ENCODE measurements at regions not wholly inside any gene's neighbourhood (a gene's known extent, or its start where the extent isn't known, plus 50 kb on each side); places are given as distances from the start of the nearest gene placed in this dataset.

DNA sequence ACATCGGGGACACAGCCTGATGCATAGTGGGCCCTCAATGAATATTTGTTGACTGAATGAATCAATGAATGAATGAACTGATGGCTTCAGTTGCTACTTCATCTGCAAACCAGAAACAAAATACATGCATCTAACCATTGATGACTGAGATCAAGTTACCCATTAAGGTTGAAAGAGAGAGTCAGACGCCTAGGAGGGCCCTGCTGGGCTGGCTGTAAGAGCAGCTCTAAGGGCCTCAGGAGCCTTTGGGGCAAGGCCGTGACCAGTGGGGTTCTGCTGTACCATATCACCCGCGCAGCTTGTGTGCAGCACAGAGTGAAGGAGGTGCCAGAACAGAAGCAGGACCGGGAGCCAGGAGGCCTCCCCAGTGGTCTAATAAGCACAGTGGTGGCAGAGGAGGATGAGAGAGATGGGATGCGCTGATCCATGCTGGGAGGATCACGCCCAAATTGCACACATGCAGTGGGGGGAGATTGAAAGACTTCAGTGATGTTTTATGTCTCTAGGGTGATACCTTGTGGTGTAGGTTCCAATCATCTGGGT is 96.1 kb upstream of the KCNG1 start:
- Histone ChIP-seq H2AFZ (ENCODE audit: insufficient read depth, low read depth, low read length, poor library complexity, severe bottlenecking) (no peak overlapping the region), H3K27ac (ENCODE audit: low read length in 2 of 2) (no peak overlapping the region), H3K9me3 (ENCODE audit: control extremely low read depth in 1 of 3, control insufficient read depth in 2 of 3, insufficient read depth in 1 of 3, low read length in 2 of 3) (no peaks in the 10 kb centered on the region), H4K20me1 (ENCODE audit: control insufficient read depth, insufficient read depth, low read length, poor library complexity, severe bottlenecking) (no peaks in the 10 kb centered on the region), H3K4me3 (ENCODE audit: control extremely low read depth in 1 of 5, extremely low read depth in 1 of 5, insufficient read depth in 1 of 5, low read depth in 2 of 5, low read length in 4 of 5) (no peak overlapping the region), H3K36me3 (replicated peaks in 1 of 2; ENCODE audit: control extremely low read depth in 1 of 2, control insufficient read depth in 1 of 2, extremely low read depth in 1 of 2, insufficient read depth in 2 of 2, low read length in 1 of 2) (no peaks in the 10 kb centered on the region), H3K4me1 (ENCODE audit: control insufficient read depth in 2 of 2, insufficient read depth in 2 of 2, low read length in 2 of 2) (peaks cover 14 to 24% of the 10 kb centered on the region in 2 donors), H3K27me3 (replicated peaks in 1 of 4; ENCODE audit: control extremely low read depth in 1 of 4, control insufficient read depth in 3 of 4, insufficient read depth in 4 of 4, low read length in 3 of 4) (peaks cover 0 to 23% (median 4%) of the 10 kb centered on the region in 4 experiments), H3K79me2 (ENCODE audit: control insufficient read depth, insufficient read depth, low read length) (no peaks in the 10 kb centered on the region), H3K9ac (ENCODE audit: low read length) (no peak overlapping the region), H3K4me2 (replicated peaks; ENCODE audit: low read depth, low read length, poor library complexity, severe bottlenecking) (no peak overlapping the region)
- 91% methylated on average over 7 of the region's 8 CpGs for WGBS (ENCODE audit: insufficient coverage)
- DNase-seq (no peak), ATAC-seq (ENCODE audit: low read depth) (no peak)
- TF ChIP-seq, protein P1, sequence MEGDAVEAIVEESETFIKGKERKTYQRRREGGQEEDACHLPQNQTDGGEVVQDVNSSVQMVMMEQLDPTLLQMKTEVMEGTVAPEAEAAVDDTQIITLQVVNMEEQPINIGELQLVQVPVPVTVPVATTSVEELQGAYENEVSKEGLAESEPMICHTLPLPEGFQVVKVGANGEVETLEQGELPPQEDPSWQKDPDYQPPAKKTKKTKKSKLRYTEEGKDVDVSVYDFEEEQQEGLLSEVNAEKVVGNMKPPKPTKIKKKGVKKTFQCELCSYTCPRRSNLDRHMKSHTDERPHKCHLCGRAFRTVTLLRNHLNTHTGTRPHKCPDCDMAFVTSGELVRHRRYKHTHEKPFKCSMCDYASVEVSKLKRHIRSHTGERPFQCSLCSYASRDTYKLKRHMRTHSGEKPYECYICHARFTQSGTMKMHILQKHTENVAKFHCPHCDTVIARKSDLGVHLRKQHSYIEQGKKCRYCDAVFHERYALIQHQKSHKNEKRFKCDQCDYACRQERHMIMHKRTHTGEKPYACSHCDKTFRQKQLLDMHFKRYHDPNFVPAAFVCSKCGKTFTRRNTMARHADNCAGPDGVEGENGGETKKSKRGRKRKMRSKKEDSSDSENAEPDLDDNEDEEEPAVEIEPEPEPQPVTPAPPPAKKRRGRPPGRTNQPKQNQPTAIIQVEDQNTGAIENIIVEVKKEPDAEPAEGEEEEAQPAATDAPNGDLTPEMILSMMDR (IDR thresholded peaks at IDR 0.05) = no peak
- TF ChIP-seq EZH2 (IDR thresholded peaks at IDR 0.05; ENCODE audit: borderline replicate concordance, insufficient read depth, low read depth, low read length, poor library complexity, severe bottlenecking) = no peak
- no peak overlapping the region for H3K4me3 Mint-ChIP-seq
- no peak overlapping the region for H3K27ac Mint-ChIP-seq
- ChIA-PET CTCF (no interaction called here), POLR2A (no interaction called here)
- peaks cover 13% of the 10 kb centered on the region for H3K4me1 Mint-ChIP-seq
- intact Hi-C loops (cut with micrococcal nuclease) = no loop called here
- H3K27me3 Mint-ChIP-seq = peaks cover 28% of the 10 kb centered on the region
- H3K9me3 Mint-ChIP-seq (ENCODE audit: insufficient read depth) = no peaks in the 10 kb centered on the region

DNA sequence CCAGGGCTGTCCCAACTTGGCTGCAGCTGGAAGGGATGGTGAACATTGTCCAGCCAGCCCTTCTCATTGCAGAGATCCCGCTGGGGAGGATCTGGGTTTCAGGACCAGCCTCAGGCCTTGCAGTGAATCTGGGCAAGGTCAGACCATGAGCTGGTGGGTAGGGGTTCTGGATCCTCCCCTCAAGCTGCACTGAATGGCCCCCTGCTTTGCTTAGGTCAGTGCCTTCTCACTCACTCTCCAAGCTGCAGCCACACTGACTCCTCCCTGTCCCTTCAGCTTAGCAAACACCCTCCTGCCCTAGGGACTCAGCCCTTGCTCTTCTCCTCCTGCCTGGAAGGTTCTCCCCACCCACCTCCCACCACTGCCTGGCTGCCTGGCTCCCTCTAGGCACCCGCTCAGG is 95.3 kb upstream of the KCNG1 start:
- Mint-ChIP-seq H3K4me1 (peaks cover 12% of the 10 kb centered on the region), H3K27ac (no peak overlapping the region), H3K27me3 (peaks cover 26% of the 10 kb centered on the region), H3K9me3 (ENCODE audit: insufficient read depth) (no peaks in the 10 kb centered on the region), H3K4me3 (no peak overlapping the region)
- DNase-seq = no peak
- ChIA-PET CTCF (no interaction called here), POLR2A (no interaction called here)
- no peaks in the 10 kb centered on the region for H3K79me2 ChIP-seq (ENCODE audit: control insufficient read depth, insufficient read depth, low read length)
- TF ChIP-seq, protein P1 (IDR thresholded peaks at IDR 0.05) = no peak
- no peak for TF ChIP-seq EZH2 (IDR thresholded peaks at IDR 0.05; ENCODE audit: borderline replicate concordance, insufficient read depth, low read depth, low read length, poor library complexity, severe bottlenecking)
- no peak overlapping the region for H2AFZ ChIP-seq (ENCODE audit: insufficient read depth, low read depth, low read length, poor library complexity, severe bottlenecking)
- H3K4me2 ChIP-seq (replicated peaks; ENCODE audit: low read depth, low read length, poor library complexity, severe bottlenecking) = no peak overlapping the region
- no peak overlapping the region for H3K9ac ChIP-seq (ENCODE audit: low read length)
- no peak overlapping the region for H3K27ac ChIP-seq (ENCODE audit: low read length in 2 of 2)
- no peaks in the 10 kb centered on the region for H4K20me1 ChIP-seq (ENCODE audit: control insufficient read depth, insufficient read depth, low read length, poor library complexity, severe bottlenecking)
- H3K9me3 ChIP-seq (ENCODE audit: control extremely low read depth in 1 of 3, control insufficient read depth in 2 of 3, insufficient read depth in 1 of 3, low read length in 2 of 3) = no peaks in the 10 kb centered on the region
- H3K4me3 ChIP-seq (ENCODE audit: control extremely low read depth in 1 of 5, extremely low read depth in 1 of 5, insufficient read depth in 1 of 5, low read depth in 2 of 5, low read length in 4 of 5) = no peak overlapping the region
- ATAC-seq (ENCODE audit: low read depth) = no peak
- H3K27me3 ChIP-seq (replicated peaks in 1 of 4; ENCODE audit: control extremely low read depth in 1 of 4, control insufficient read depth in 3 of 4, insufficient read depth in 4 of 4, low read length in 3 of 4) = peaks cover 0 to 20% (median 4%) of the 10 kb centered on the region in 4 experiments
- peaks cover 14 to 24% of the 10 kb centered on the region in 2 donors for H3K4me1 ChIP-seq (ENCODE audit: control insufficient read depth in 2 of 2, insufficient read depth in 2 of 2, low read length in 2 of 2)
- H3K36me3 ChIP-seq (replicated peaks in 1 of 2; ENCODE audit: control extremely low read depth in 1 of 2, control insufficient read depth in 1 of 2, extremely low read depth in 1 of 2, insufficient read depth in 2 of 2, low read length in 1 of 2) = no peaks in the 10 kb centered on the region
- intact Hi-C loops (cut with micrococcal nuclease) = no loop called here
- WGBS (ENCODE audit: insufficient coverage) = 95% methylated on average over 2 of the region's 2 CpGs
